ENCODE measurements at regions not wholly inside any gene's neighbourhood (a gene's known extent, or its start where the extent isn't known, plus 50 kb on each side); places are given as distances from the start of the nearest gene placed in this dataset.

DNA sequence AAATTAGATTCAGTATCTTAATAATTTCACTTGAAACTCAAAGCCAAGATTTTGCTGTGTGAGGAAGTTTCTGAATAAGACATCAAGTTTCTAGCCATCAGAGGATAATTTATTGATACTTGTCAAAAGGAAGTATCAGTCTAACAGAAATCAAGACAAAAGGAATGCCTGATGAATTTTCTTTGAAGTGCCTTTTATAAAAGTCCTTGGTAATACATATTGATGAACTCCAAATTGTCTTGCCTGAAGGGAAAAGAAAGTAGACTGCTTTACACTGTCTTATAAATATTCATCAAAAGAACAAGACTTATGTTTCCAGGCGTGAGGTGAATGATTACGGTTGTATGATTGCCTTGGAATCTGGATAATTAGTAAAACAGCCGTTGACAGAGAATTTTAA lies 986.0 kb upstream of the MAP3K7 start:
- Histone ChIP-seq H3K4me3 (replicated peaks in 1 of 4; ENCODE audit: control extremely low read depth in 1 of 4, insufficient read depth in 1 of 4, low read depth in 3 of 4, low read length in 4 of 4) (no peak overlapping the region), H3K4me2 (ENCODE audit: extremely low read depth, insufficient read depth, low read length) (no peak overlapping the region), H3K9ac (ENCODE audit: insufficient read depth, low read length) (no peak overlapping the region), H2AFZ (ENCODE audit: low read length) (no peak overlapping the region), H3K36me3 (ENCODE audit: control insufficient read depth, insufficient read depth, low read length) (no peaks in the 10 kb centered on the region), H3K4me1 (ENCODE audit: control insufficient read depth, extremely low read depth, insufficient read depth, low read length) (no peaks in the 10 kb centered on the region), H3K9me3 (ENCODE audit: control insufficient read depth, insufficient read depth, low read depth, low read length) (no peaks in the 10 kb centered on the region), H3K79me2 (ENCODE audit: control insufficient read depth, insufficient read depth, low read length) (no peaks in the 10 kb centered on the region), H3K27ac (ENCODE audit: insufficient read depth, low read length) (no peak overlapping the region), H3K27me3 (ENCODE audit: control insufficient read depth, insufficient read depth, low read length) (no peaks in the 10 kb centered on the region), H4K20me1 (ENCODE audit: control insufficient read depth, extremely low read depth, insufficient read depth, low read length) (no peaks in the 10 kb centered on the region)
- no peak for DNase-seq (ENCODE audit: low read depth in 2 of 2)
- TF ChIP-seq, protein P1, sequence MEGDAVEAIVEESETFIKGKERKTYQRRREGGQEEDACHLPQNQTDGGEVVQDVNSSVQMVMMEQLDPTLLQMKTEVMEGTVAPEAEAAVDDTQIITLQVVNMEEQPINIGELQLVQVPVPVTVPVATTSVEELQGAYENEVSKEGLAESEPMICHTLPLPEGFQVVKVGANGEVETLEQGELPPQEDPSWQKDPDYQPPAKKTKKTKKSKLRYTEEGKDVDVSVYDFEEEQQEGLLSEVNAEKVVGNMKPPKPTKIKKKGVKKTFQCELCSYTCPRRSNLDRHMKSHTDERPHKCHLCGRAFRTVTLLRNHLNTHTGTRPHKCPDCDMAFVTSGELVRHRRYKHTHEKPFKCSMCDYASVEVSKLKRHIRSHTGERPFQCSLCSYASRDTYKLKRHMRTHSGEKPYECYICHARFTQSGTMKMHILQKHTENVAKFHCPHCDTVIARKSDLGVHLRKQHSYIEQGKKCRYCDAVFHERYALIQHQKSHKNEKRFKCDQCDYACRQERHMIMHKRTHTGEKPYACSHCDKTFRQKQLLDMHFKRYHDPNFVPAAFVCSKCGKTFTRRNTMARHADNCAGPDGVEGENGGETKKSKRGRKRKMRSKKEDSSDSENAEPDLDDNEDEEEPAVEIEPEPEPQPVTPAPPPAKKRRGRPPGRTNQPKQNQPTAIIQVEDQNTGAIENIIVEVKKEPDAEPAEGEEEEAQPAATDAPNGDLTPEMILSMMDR (conservative IDR thresholded peaks at IDR 0.05 in 1 of 2, IDR thresholded peaks at IDR 0.05 in 1 of 2; ENCODE audit: low read depth in 1 of 2, low read length in 2 of 2): no peak
- no peak for TF ChIP-seq EZH2 (IDR thresholded peaks at IDR 0.05; ENCODE audit: low read length, missing control alignments)

DNA sequence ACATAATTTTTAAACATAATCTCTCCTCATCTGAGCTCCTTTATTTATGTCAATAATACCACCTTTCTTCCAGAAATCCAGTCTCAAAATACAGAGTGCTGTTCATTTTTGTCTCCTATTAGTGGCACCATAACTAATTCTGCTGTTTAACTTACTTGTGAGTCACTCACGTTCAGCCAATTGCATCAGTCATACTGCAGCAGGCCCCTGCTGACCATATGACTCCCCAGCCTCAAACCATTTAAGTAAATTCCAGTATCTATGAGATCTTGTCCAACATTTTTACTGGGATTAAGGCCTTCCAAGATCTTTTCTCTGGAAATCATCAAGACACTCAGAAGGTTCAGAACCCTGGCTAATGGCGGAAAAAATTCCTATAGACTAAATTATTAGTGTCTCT lies 982.2 kb upstream of the MAP3K7 start:
- H2AFZ ChIP-seq (ENCODE audit: low read length): no peak overlapping the region
- no peak overlapping the region for H3K27ac ChIP-seq (ENCODE audit: insufficient read depth, low read length)
- H3K4me3 ChIP-seq (replicated peaks in 1 of 4; ENCODE audit: control extremely low read depth in 1 of 4, insufficient read depth in 1 of 4, low read depth in 3 of 4, low read length in 4 of 4): no peak overlapping the region
- H3K4me2 ChIP-seq (ENCODE audit: extremely low read depth, insufficient read depth, low read length): no peak overlapping the region
- no peaks in the 10 kb centered on the region for H3K79me2 ChIP-seq (ENCODE audit: control insufficient read depth, insufficient read depth, low read length)
- H3K9ac ChIP-seq (ENCODE audit: insufficient read depth, low read length): no peak overlapping the region
- H3K4me1 ChIP-seq (ENCODE audit: control insufficient read depth, extremely low read depth, insufficient read depth, low read length): no peaks in the 10 kb centered on the region
- H3K9me3 ChIP-seq (ENCODE audit: control insufficient read depth, insufficient read depth, low read depth, low read length): no peaks in the 10 kb centered on the region
- DNase-seq (ENCODE audit: low read depth in 2 of 2): peak; percentile 44 to 72
- no peaks in the 10 kb centered on the region for H3K27me3 ChIP-seq (ENCODE audit: control insufficient read depth, insufficient read depth, low read length)
- no peaks in the 10 kb centered on the region for H4K20me1 ChIP-seq (ENCODE audit: control insufficient read depth, extremely low read depth, insufficient read depth, low read length)
- H3K36me3 ChIP-seq (ENCODE audit: control insufficient read depth, insufficient read depth, low read length): no peaks in the 10 kb centered on the region
- no peak for TF ChIP-seq EZH2 (IDR thresholded peaks at IDR 0.05; ENCODE audit: low read length, missing control alignments)

DNA sequence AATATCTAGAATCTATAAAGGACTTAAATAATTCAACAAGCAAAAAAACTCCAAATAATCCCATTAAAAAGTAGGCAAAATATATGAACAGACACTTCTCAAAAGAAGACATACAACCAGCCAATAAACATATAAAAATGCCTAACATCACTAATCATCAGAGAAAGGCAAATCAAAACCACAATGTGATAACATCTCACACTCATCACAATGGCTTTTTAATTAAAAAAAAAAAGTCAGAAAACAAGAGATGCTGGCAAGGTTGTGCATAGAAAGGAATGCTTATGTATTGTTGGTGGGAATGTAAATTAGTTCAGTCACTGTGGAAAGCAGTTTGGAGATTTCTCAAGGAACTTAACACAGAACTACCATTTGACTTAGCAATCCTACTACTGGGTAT lies 979.6 kb upstream of the MAP3K7 start:
- Histone ChIP-seq H3K27me3 (ENCODE audit: control insufficient read depth, insufficient read depth, low read length) (no peaks in the 10 kb centered on the region), H4K20me1 (ENCODE audit: control insufficient read depth, extremely low read depth, insufficient read depth, low read length) (no peaks in the 10 kb centered on the region), H3K4me3 (replicated peaks in 1 of 4; ENCODE audit: control extremely low read depth in 1 of 4, insufficient read depth in 1 of 4, low read depth in 3 of 4, low read length in 4 of 4) (no peak overlapping the region), H3K36me3 (ENCODE audit: control insufficient read depth, insufficient read depth, low read length) (no peaks in the 10 kb centered on the region), H3K4me2 (ENCODE audit: extremely low read depth, insufficient read depth, low read length) (no peak overlapping the region), H3K27ac (ENCODE audit: insufficient read depth, low read length) (no peak overlapping the region), H3K9ac (ENCODE audit: insufficient read depth, low read length) (no peak overlapping the region), H3K79me2 (ENCODE audit: control insufficient read depth, insufficient read depth, low read length) (no peaks in the 10 kb centered on the region), H3K4me1 (ENCODE audit: control insufficient read depth, extremely low read depth, insufficient read depth, low read length) (no peaks in the 10 kb centered on the region), H3K9me3 (ENCODE audit: control insufficient read depth, insufficient read depth, low read depth, low read length) (no peaks in the 10 kb centered on the region), H2AFZ (ENCODE audit: low read length) (no peak overlapping the region)
- DNase-seq (ENCODE audit: low read depth in 2 of 2): peak in 1 of 2 donors; percentile 74
- no peak for TF ChIP-seq EZH2 (IDR thresholded peaks at IDR 0.05; ENCODE audit: low read length, missing control alignments)

DNA sequence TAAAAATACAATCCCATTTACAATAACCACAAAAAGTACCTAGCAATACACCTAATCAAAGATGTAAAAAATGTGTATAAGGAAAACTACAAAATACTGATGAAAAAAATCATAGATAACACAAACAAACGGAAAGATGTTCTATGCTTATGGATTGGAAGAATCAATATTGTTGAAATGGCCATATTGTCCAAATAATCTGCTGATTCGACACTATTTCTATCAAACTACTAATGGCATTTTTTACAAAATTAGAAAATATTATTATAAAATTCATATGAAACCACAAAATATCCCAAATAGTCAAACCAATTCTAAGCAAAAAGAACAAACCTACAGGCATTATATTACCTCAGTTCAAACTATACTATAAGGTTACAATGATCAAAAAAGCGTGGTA lies 978.3 kb upstream of the MAP3K7 start:
- Histone ChIP-seq H2AFZ (ENCODE audit: low read length) (no peak overlapping the region), H3K9ac (ENCODE audit: insufficient read depth, low read length) (no peak overlapping the region)
- TF ChIP-seq, protein P1 (conservative IDR thresholded peaks at IDR 0.05 in 1 of 2, IDR thresholded peaks at IDR 0.05 in 1 of 2; ENCODE audit: low read depth in 1 of 2, low read length in 2 of 2): no peak
- no peak for TF ChIP-seq EZH2 (IDR thresholded peaks at IDR 0.05; ENCODE audit: low read length, missing control alignments)

More for the DNA sequence above, 978.3 kb upstream of the MAP3K7 start:
- no peaks in the 10 kb centered on the region for H3K27me3 ChIP-seq (ENCODE audit: control insufficient read depth, insufficient read depth, low read length)
- H3K9me3 ChIP-seq (ENCODE audit: control insufficient read depth, insufficient read depth, low read depth, low read length): no peaks in the 10 kb centered on the region
- no peak overlapping the region for H3K27ac ChIP-seq (ENCODE audit: insufficient read depth, low read length)
- H4K20me1 ChIP-seq (ENCODE audit: control insufficient read depth, extremely low read depth, insufficient read depth, low read length): no peaks in the 10 kb centered on the region
- no peaks in the 10 kb centered on the region for H3K36me3 ChIP-seq (ENCODE audit: control insufficient read depth, insufficient read depth, low read length)
- H3K4me2 ChIP-seq (ENCODE audit: extremely low read depth, insufficient read depth, low read length): no peak overlapping the region
- no peak overlapping the region for H3K4me3 ChIP-seq (replicated peaks in 1 of 4; ENCODE audit: control extremely low read depth in 1 of 4, insufficient read depth in 1 of 4, low read depth in 3 of 4, low read length in 4 of 4)
- H3K4me1 ChIP-seq (ENCODE audit: control insufficient read depth, extremely low read depth, insufficient read depth, low read length): no peaks in the 10 kb centered on the region
- DNase-seq (ENCODE audit: low read depth in 2 of 2): no peak
- H3K79me2 ChIP-seq (ENCODE audit: control insufficient read depth, insufficient read depth, low read length): no peaks in the 10 kb centered on the region

Measured in fibroblast of lung (primary cell).